HL-60 (cell line): ENCODE measurements at regions not wholly inside any gene's neighbourhood (a gene's known extent, or its start where the extent isn't known, plus 50 kb on each side); places are given as distances from the start of the nearest gene placed in this dataset.

Experiments used
- DNase-seq, 2 experiments: peaks; one replicate each; pipeline ENCODE4 v3.0.0-alpha.2; 2010 to 2020; ENCODE audit warnings: low read depth in 1 of 2, low spot score in 1 of 2
- H3K27ac ChIP-seq: fragments of 250-450 bp; sonication (Bioruptor Pico); replicated peaks from 2 replicates; pipeline ENCODE4 v1.5.1; 2020; ENCODE audit warnings: mild to moderate bottlenecking, moderate library complexity
- H3K27me3 ChIP-seq: fragments of 250-450 bp; sonication (Bioruptor Pico); 2 replicates; pipeline ENCODE4 v1.5.1; 2021; ENCODE audit warnings: mild to moderate bottlenecking, moderate library complexity; ENCODE audit not compliant: insufficient read depth, poor library complexity, severe bottlenecking
- H3K4me3 ChIP-seq: replicated peaks from 2 replicates; pipeline ENCODE4 v1.5.1; 2011; ENCODE audit warnings: mild to moderate bottlenecking, control low read depth, low read length; ENCODE audit not compliant: insufficient read depth
- GABPA ChIP-seq: IDR thresholded peaks from 2 replicates; pipeline ENCODE4 v1.6.1; 2012; ENCODE audit warnings: low read depth
- POLR2AphosphoS5 ChIP-seq: IDR thresholded peaks from 2 replicates; pipeline ENCODE4 v1.6.1; 2012; ENCODE audit warnings: low read depth
- SPI1 ChIP-seq: IDR thresholded peaks from 2 replicates; pipeline ENCODE4 v1.6.1; 2012; ENCODE audit warnings: low read depth, mild to moderate bottlenecking, borderline replicate concordance
- TF ChIP-seq, protein P1 (sequence below): IDR thresholded peaks from one replicate; pipeline ENCODE4 v1.5.1; 2011; ENCODE audit warnings: low read length, control low read depth, inconsistent platforms; ENCODE audit not compliant: insufficient read depth
- TF ChIP-seq, protein P2 (sequence below): IDR thresholded peaks from 2 replicates; pipeline ENCODE4 v1.6.1; 2012; ENCODE audit warnings: low read depth; ENCODE audit not compliant: insufficient replicate concordance

DNA sequence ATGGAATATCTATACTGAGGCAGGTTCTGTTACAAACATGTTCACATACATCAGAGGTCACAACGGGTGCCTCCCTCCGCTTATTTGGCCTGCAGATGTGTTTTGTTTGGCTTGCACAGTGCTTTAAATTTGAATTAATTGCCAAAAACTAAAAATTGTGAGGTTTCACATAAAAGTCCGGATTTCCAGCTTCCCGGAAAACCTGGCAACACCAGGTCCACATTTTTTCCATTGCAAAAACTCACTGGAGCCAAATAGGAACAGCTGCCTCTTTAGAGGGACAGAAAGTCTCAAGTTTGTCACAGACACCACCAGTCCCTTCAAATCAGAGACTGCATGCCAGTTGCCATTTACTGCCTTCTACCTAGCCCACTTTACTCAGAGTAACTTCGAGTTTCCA, 205.9 kb upstream of the MDFIC2 start:
- no peak for DNase-seq
- Histone ChIP-seq H3K27me3 (no peaks in the 10 kb centered on the region), H3K27ac (no peak overlapping the region), H3K4me3 (no peak overlapping the region)
- TF ChIP-seq, protein P1, sequence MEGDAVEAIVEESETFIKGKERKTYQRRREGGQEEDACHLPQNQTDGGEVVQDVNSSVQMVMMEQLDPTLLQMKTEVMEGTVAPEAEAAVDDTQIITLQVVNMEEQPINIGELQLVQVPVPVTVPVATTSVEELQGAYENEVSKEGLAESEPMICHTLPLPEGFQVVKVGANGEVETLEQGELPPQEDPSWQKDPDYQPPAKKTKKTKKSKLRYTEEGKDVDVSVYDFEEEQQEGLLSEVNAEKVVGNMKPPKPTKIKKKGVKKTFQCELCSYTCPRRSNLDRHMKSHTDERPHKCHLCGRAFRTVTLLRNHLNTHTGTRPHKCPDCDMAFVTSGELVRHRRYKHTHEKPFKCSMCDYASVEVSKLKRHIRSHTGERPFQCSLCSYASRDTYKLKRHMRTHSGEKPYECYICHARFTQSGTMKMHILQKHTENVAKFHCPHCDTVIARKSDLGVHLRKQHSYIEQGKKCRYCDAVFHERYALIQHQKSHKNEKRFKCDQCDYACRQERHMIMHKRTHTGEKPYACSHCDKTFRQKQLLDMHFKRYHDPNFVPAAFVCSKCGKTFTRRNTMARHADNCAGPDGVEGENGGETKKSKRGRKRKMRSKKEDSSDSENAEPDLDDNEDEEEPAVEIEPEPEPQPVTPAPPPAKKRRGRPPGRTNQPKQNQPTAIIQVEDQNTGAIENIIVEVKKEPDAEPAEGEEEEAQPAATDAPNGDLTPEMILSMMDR = no peak
- no peak for TF ChIP-seq SPI1
- no peak for TF ChIP-seq POLR2AphosphoS5
- TF ChIP-seq, protein P2, sequence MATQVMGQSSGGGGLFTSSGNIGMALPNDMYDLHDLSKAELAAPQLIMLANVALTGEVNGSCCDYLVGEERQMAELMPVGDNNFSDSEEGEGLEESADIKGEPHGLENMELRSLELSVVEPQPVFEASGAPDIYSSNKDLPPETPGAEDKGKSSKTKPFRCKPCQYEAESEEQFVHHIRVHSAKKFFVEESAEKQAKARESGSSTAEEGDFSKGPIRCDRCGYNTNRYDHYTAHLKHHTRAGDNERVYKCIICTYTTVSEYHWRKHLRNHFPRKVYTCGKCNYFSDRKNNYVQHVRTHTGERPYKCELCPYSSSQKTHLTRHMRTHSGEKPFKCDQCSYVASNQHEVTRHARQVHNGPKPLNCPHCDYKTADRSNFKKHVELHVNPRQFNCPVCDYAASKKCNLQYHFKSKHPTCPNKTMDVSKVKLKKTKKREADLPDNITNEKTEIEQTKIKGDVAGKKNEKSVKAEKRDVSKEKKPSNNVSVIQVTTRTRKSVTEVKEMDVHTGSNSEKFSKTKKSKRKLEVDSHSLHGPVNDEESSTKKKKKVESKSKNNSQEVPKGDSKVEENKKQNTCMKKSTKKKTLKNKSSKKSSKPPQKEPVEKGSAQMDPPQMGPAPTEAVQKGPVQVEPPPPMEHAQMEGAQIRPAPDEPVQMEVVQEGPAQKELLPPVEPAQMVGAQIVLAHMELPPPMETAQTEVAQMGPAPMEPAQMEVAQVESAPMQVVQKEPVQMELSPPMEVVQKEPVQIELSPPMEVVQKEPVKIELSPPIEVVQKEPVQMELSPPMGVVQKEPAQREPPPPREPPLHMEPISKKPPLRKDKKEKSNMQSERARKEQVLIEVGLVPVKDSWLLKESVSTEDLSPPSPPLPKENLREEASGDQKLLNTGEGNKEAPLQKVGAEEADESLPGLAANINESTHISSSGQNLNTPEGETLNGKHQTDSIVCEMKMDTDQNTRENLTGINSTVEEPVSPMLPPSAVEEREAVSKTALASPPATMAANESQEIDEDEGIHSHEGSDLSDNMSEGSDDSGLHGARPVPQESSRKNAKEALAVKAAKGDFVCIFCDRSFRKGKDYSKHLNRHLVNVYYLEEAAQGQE = no peak
- no peak for TF ChIP-seq GABPA

GRCh38 chr3:70517124-70517890, 204.9 kb upstream of the MDFIC2 start:
- TF ChIP-seq, protein P2 = no peak
- TF ChIP-seq GABPA (no peak), SPI1 (no peak), POLR2AphosphoS5 (no peak)
- TF ChIP-seq, protein P1 = no peak
- H3K27ac ChIP-seq = no peak overlapping the region
- DNase-seq = no peak
- H3K27me3 ChIP-seq = no peaks in the 10 kb centered on the region
- no peak overlapping the region for H3K4me3 ChIP-seq

DNA sequence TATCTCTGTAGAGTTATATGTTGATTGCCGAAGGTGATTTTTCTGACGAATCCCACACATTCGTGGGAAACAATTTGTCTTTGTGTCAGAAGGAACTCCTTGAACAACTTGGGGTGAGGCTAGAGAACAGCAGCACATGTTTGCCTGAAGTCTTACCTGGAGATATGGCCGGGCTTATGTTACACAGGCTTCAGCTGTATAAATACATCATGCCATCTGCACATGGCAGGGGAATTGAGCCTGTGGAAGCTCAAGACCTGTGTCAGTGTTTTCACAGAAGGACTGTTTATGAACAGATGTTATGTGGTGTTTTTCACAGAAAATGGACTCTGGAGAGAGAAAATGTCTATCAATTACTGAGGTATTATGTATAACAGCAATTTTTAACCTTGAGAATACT, 203.6 kb upstream of the MDFIC2 start:
- no peak for DNase-seq
- H3K4me3 ChIP-seq = no peak overlapping the region
- TF ChIP-seq GABPA (no peak), SPI1 (no peak), POLR2AphosphoS5 (no peak)
- TF ChIP-seq, protein P2 = no peak
- TF ChIP-seq, protein P1 = no peak
- H3K27ac ChIP-seq = no peak overlapping the region
- no peaks in the 10 kb centered on the region for H3K27me3 ChIP-seq
